ENCODE measurements at regions not wholly inside any gene's neighbourhood (a gene's known extent, or its start where the extent isn't known, plus 50 kb on each side); places are given as distances from the start of the nearest gene placed in this dataset.
"Not testable (repeated sequence)": the region's sequence is repeated elsewhere in the genome, so short reads cannot be mapped to it uniquely, and the experiment has no call there.

GRCh38 chr3:20560446-20560845 is 374.4 kb upstream of the SGO1 start:
- not testable (repeated sequence) for TF ChIP-seq CTCF, POLR2AphosphoS5 (IDR thresholded peaks at IDR 0.05)
